ENCODE measurements at regions not wholly inside any gene's neighbourhood (a gene's known extent, or its start where the extent isn't known, plus 50 kb on each side); places are given as distances from the start of the nearest gene placed in this dataset.

DNA sequence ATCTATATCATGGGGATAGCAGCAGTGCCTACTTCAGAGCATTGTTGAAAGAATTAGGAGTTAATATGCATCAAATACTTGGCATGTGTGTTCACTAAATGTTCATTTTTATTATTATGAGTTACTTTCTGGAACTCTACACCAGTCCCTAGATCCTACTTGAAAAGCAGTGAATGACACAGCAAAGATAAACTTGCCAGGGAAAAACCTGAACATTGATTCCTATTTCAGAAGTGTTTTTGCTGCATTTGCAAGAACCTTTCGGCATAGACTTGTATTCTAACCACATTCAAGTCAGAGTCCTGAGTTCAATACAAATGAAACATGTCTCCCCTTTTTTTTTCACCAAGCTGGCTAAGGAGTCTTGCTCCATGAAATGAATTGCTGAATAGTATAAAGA, 187.4 kb upstream of the TAB2 start:
- Histone ChIP-seq H3K27me3 (replicated peaks; ENCODE audit: insufficient read depth, low read depth, low read length, poor library complexity) (no peaks in the 10 kb centered on the region), H3K9me3 (ENCODE audit: low read depth, low read length, poor library complexity, severe bottlenecking) (no peaks in the 10 kb centered on the region), H3K4me3 (ENCODE audit: low read depth, low read length, poor library complexity, severe bottlenecking) (no peak overlapping the region), H3K36me3 (ENCODE audit: insufficient read depth, low read length, poor library complexity, severe bottlenecking) (no peaks in the 10 kb centered on the region), H3K27ac (ENCODE audit: low read depth, low read length, poor library complexity, severe bottlenecking) (no peak overlapping the region), H3K4me1 (ENCODE audit: insufficient read depth, low read length, poor library complexity, severe bottlenecking) (no peaks in the 10 kb centered on the region)
- TF ChIP-seq, protein P1, sequence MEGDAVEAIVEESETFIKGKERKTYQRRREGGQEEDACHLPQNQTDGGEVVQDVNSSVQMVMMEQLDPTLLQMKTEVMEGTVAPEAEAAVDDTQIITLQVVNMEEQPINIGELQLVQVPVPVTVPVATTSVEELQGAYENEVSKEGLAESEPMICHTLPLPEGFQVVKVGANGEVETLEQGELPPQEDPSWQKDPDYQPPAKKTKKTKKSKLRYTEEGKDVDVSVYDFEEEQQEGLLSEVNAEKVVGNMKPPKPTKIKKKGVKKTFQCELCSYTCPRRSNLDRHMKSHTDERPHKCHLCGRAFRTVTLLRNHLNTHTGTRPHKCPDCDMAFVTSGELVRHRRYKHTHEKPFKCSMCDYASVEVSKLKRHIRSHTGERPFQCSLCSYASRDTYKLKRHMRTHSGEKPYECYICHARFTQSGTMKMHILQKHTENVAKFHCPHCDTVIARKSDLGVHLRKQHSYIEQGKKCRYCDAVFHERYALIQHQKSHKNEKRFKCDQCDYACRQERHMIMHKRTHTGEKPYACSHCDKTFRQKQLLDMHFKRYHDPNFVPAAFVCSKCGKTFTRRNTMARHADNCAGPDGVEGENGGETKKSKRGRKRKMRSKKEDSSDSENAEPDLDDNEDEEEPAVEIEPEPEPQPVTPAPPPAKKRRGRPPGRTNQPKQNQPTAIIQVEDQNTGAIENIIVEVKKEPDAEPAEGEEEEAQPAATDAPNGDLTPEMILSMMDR (conservative IDR thresholded peaks at IDR 0.05; ENCODE audit: low read depth, low read length) = no peak
- no peak for TF ChIP-seq EZH2 (IDR thresholded peaks at IDR 0.05; ENCODE audit: borderline replicate concordance, low read depth, low read length, poor library complexity, severe bottlenecking)
- ChIA-PET POLR2A (ENCODE audit: low non-redundant PET) (no interaction called here), CTCF (no interaction called here)
- intact Hi-C loops (cut with micrococcal nuclease; ENCODE audit: unreplicated experiment) = no loop called here
- DNase-seq (ENCODE audit: low spot score) = no peak
- no TSS peak for BruUV-seq (replicated peaks)

DNA sequence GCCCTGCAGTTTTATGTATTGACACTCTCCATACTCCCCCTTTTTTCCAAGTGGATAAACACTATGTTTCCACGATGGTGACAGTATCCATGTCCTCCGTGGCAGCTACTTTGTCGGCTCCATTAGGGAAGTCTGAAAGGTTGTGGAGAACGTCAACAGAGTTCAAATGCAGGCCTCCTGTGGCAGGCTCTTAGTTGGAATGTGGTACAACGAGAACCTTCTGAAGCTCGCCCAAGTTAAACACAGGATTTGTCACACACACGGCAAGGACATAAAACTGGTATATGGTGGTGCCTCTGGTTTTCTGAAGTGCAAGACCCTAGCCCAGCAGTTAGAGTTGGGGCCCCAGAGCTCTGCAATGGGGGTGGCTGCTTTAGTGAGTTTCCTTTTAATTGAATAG, 187.0 kb upstream of the TAB2 start:
- intact Hi-C loops (cut with micrococcal nuclease; ENCODE audit: unreplicated experiment) = no loop called here
- DNase-seq (ENCODE audit: low spot score) = no peak
- no TSS peak for BruUV-seq (replicated peaks)
- Histone ChIP-seq H3K9me3 (ENCODE audit: low read depth, low read length, poor library complexity, severe bottlenecking) (no peaks in the 10 kb centered on the region), H3K27me3 (replicated peaks; ENCODE audit: insufficient read depth, low read depth, low read length, poor library complexity) (no peaks in the 10 kb centered on the region), H3K27ac (ENCODE audit: low read depth, low read length, poor library complexity, severe bottlenecking) (no peak overlapping the region), H3K36me3 (ENCODE audit: insufficient read depth, low read length, poor library complexity, severe bottlenecking) (no peaks in the 10 kb centered on the region), H3K4me3 (ENCODE audit: low read depth, low read length, poor library complexity, severe bottlenecking) (no peak overlapping the region), H3K4me1 (ENCODE audit: insufficient read depth, low read length, poor library complexity, severe bottlenecking) (no peaks in the 10 kb centered on the region)
- no peak for TF ChIP-seq EZH2 (IDR thresholded peaks at IDR 0.05; ENCODE audit: borderline replicate concordance, low read depth, low read length, poor library complexity, severe bottlenecking)
- TF ChIP-seq, protein P1 (conservative IDR thresholded peaks at IDR 0.05; ENCODE audit: low read depth, low read length) = no peak
- ChIA-PET CTCF (no interaction called here), POLR2A (ENCODE audit: low non-redundant PET) (no interaction called here)

DNA sequence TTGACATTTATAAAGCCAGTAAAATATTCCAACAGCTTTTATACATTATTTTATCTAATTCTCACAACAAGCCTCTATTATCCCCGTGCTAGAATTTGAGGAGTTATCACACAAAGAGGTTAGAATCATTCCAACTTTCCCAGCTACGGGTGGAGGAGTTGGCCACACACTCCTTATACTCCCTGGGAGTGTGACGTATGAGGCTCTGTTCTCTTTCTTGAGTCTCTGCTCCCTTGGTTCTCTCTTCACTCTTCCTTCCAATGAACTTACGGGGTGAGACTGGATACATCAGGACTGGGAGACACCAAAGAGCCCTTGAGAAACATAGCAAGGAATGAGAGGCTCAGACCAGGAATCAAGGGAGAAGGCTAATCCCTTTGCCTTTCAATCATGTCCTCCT, 185.6 kb upstream of the TAB2 start:
- no peaks in the 10 kb centered on the region for H3K4me1 ChIP-seq (ENCODE audit: insufficient read depth, low read length, poor library complexity, severe bottlenecking)
- no peaks in the 10 kb centered on the region for H3K9me3 ChIP-seq (ENCODE audit: low read depth, low read length, poor library complexity, severe bottlenecking)
- ChIA-PET POLR2A (ENCODE audit: low non-redundant PET) (no interaction called here), CTCF (no interaction called here)
- no peaks in the 10 kb centered on the region for H3K27me3 ChIP-seq (replicated peaks; ENCODE audit: insufficient read depth, low read depth, low read length, poor library complexity)
- H3K4me3 ChIP-seq (ENCODE audit: low read depth, low read length, poor library complexity, severe bottlenecking) = no peak overlapping the region
- no TSS peak for BruUV-seq (replicated peaks)
- DNase-seq (ENCODE audit: low spot score) = no peak
- no peak for TF ChIP-seq EZH2 (IDR thresholded peaks at IDR 0.05; ENCODE audit: borderline replicate concordance, low read depth, low read length, poor library complexity, severe bottlenecking)
- TF ChIP-seq, protein P1 (conservative IDR thresholded peaks at IDR 0.05; ENCODE audit: low read depth, low read length) = no peak
- intact Hi-C loops (cut with micrococcal nuclease; ENCODE audit: unreplicated experiment) = no loop called here
- no peak overlapping the region for H3K27ac ChIP-seq (ENCODE audit: low read depth, low read length, poor library complexity, severe bottlenecking)
- H3K36me3 ChIP-seq (ENCODE audit: insufficient read depth, low read length, poor library complexity, severe bottlenecking) = no peaks in the 10 kb centered on the region
